Neutrophil (primary cell): ENCODE measurements at regions not wholly inside any gene's neighbourhood (a gene's known extent, or its start where the extent isn't known, plus 50 kb on each side); places are given as distances from the start of the nearest gene placed in this dataset.
"Not testable (repeated sequence)": the region's sequence is repeated elsewhere in the genome, so short reads cannot be mapped to it uniquely, and the experiment has no call there.

Experiments
- H3K27ac ChIP-seq: fragments of 200-600 bp; sonication (generic); 2 replicates; pipeline ENCODE4 v1.5.1; 2016; ENCODE audit warnings: mild to moderate bottlenecking, moderate library complexity
- H3K27me3 ChIP-seq: fragments of 200-600 bp; sonication (generic); 2 replicates; pipeline ENCODE4 v1.6.0; 2016; ENCODE audit warnings: mild to moderate bottlenecking
- H3K36me3 ChIP-seq: fragments of 200-600 bp; sonication (generic); 2 replicates; pipeline ENCODE4 v1.5.1; 2017
- H3K4me1 ChIP-seq, 2 experiments: fragments of 200-600 bp in 1 of 2; sonication (generic) in 1 of 2; 1 replicate in 1 of 2; 2 replicates in 1 of 2; pipeline versions ENCODE4 v1.5.1 to v1.6.1; 2013 to 2016; ENCODE audit warnings: low read depth in 1 of 2, low read length in 1 of 2, mild to moderate bottlenecking in 1 of 2, moderate library complexity in 1 of 2; ENCODE audit not compliant: control insufficient read depth in 1 of 2, insufficient read depth in 1 of 2
- H3K4me3 ChIP-seq, 2 experiments: fragments of 200-600 bp in 1 of 2; sonication (generic) in 1 of 2; 1 replicate in 1 of 2; 2 replicates in 1 of 2; pipeline ENCODE4 v1.5.1; 2013 to 2016; ENCODE audit warnings: low read depth in 1 of 2, low read length in 1 of 2, mild to moderate bottlenecking in 1 of 2, moderate library complexity in 1 of 2
- H3K9me3 ChIP-seq: fragments of 200-600 bp; sonication (generic); 2 replicates; pipeline ENCODE4 v1.5.1; 2016
- TF ChIP-seq, protein P1 (sequence below): fragments of 200-600 bp; sonication (generic); IDR thresholded peaks from 2 replicates; pipeline ENCODE4 v1.5.1; 2016; ENCODE audit warnings: antibody characterized with exemption

DNA sequence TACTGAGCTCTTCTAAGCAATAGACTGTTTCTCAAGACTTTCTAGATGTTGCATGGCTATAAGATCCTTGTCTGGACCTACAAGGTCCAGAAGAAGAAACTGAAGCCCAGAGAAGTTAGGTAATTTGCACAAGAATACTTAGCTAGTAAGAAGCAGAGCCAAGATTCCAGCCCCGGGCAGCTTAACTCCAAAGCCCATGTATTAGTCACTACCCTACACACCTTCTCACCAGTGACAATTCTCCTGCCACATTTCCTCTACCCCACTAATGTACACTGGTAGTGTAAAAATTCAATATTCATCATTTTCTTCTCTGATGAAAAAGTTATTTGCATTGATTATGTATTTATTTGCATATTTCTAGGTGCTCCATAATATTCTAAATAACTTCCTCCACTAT is 95.5 kb upstream of the CREB1 start:
- no peak overlapping the region for H3K27ac ChIP-seq
- TF ChIP-seq, protein P1, sequence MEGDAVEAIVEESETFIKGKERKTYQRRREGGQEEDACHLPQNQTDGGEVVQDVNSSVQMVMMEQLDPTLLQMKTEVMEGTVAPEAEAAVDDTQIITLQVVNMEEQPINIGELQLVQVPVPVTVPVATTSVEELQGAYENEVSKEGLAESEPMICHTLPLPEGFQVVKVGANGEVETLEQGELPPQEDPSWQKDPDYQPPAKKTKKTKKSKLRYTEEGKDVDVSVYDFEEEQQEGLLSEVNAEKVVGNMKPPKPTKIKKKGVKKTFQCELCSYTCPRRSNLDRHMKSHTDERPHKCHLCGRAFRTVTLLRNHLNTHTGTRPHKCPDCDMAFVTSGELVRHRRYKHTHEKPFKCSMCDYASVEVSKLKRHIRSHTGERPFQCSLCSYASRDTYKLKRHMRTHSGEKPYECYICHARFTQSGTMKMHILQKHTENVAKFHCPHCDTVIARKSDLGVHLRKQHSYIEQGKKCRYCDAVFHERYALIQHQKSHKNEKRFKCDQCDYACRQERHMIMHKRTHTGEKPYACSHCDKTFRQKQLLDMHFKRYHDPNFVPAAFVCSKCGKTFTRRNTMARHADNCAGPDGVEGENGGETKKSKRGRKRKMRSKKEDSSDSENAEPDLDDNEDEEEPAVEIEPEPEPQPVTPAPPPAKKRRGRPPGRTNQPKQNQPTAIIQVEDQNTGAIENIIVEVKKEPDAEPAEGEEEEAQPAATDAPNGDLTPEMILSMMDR: no peak
- no peaks in the 10 kb centered on the region for H3K36me3 ChIP-seq
- no peaks in the 10 kb centered on the region for H3K4me1 ChIP-seq
- no peaks in the 10 kb centered on the region for H3K9me3 ChIP-seq
- H3K27me3 ChIP-seq: no peaks in the 10 kb centered on the region
- no peak overlapping the region for H3K4me3 ChIP-seq

DNA sequence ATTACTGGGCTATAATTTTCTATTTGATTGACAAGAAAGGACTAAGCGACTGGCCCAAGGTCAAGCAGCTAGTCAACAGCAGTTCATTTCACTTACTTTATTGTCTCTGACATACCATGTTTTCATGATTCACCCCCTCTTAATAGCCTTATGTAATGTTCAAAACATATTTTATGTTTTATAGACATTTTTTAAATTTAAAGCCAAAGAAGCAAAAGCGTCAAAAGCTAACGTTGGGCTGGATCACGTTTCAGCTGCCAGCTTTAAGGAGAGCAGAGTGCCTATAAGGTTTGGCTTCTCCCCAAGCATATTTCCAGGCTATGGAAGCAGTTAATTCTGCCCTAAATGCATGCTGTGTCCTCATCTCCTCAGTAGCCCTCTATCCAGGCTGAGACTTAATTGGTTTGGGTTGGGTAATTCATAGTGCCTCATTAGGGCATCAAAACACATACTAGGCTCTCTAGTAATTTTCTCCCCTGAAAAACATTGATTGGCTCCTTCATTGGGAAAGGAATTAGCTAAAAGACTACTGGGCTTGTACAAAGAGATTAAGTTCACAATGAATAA is 94.8 kb upstream of the CREB1 start:
- TF ChIP-seq, protein P1: no peak
- Histone ChIP-seq H3K27ac (no peak overlapping the region), H3K27me3 (no peaks in the 10 kb centered on the region), H3K9me3 (no peaks in the 10 kb centered on the region), H3K36me3 (no peaks in the 10 kb centered on the region), H3K4me3 (no peak overlapping the region), H3K4me1 (no peaks in the 10 kb centered on the region)

DNA sequence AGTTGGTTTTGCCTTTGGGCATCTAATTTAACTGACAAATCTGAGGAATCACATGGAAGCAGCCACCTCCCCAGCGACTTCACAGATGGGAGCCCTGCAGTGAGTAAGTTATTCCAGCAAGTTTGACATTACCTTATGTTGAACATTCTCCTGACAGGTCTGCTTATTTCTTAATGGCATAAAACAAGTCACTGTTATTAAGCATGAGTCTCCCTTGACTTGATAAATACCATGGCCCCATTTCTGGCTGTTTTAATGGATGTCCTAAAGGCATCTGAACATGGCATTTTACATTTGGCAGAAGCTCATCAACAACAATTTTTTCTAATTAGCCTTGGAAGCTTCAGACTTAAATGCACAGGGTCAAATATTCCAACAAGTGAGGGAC is 92.6 kb upstream of the CREB1 start:
- H3K27ac ChIP-seq: no peak overlapping the region
- H3K9me3 ChIP-seq: no peaks in the 10 kb centered on the region
- no peaks in the 10 kb centered on the region for H3K4me1 ChIP-seq
- TF ChIP-seq, protein P1: no peak
- no peaks in the 10 kb centered on the region for H3K36me3 ChIP-seq
- H3K27me3 ChIP-seq: no peaks in the 10 kb centered on the region
- H3K4me3 ChIP-seq: no peak overlapping the region

DNA sequence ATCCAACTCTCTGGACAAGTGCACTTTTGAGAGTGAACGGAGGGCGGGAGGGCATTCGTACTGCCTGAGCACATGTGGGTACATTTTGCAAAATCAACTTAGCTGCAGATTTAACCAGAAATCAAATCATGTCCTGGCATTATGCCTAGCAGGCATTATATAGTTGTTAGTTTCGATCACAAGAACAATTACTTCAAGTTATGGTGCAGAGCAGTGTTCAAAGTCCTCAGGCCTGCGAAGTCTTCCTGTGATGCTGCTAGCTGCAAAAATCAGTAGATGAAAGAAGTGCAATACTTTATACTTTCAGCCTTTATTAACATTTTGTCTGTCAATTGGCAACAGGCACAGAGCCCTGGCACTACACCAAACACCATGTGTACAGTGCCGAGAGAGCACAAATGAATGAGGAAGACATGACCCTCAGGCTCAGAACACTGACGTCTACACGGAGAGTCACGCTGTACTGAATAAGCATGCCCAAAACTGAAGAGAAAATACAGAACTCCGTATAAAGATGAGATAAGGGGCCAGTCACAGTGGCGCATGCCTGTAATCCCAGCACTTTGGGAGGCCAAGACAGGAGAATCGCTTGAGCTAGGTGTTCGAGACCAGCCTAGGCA is 92.1 kb upstream of the CREB1 start:
- H3K27me3 ChIP-seq: no peaks in the 10 kb centered on the region
- H3K9me3 ChIP-seq: no peaks in the 10 kb centered on the region
- H3K27ac ChIP-seq: no peak overlapping the region
- no peaks in the 10 kb centered on the region for H3K4me1 ChIP-seq
- no peaks in the 10 kb centered on the region for H3K36me3 ChIP-seq
- TF ChIP-seq, protein P1: no peak
- no peak overlapping the region for H3K4me3 ChIP-seq

DNA sequence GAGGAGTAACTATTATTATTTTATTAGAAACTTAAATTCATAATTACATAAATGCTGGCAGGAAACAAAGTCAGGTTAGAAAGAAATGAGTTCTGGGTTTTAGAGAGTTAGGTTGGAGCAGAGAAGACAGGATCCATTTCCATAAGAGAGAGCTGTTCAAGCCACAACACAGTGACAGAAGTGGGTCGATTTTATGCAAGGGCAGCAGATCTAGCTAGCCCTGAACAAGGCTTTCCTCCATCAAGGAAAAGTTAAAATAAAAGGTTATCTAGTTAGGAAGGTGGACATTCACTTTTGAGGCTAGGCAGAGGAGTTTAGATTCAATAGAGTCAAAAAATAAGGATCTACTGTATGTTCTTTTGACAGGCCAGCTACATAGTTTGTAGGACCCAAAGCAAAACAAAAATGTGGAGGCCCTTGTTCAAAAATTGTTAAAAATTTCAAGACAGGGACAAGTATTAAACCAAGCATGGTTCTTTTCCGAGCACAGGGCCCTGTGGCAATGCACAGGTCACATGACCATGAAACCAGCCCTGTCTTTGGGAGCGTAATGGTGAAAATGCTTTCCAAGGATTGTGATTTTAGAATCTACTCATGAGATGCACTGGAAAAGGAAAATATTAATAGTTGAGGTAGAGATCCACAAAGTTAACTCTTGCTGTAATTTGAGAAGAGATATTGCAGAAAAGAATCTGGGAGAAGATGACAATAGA is 91.2 kb upstream of the CREB1 start:
- Histone ChIP-seq H3K4me3 (no peak overlapping the region), H3K9me3 (no peaks in the 10 kb centered on the region), H3K27me3 (no peaks in the 10 kb centered on the region), H3K36me3 (no peaks in the 10 kb centered on the region), H3K27ac (no peak overlapping the region), H3K4me1 (no peaks in the 10 kb centered on the region)
- TF ChIP-seq, protein P1: no peak

DNA sequence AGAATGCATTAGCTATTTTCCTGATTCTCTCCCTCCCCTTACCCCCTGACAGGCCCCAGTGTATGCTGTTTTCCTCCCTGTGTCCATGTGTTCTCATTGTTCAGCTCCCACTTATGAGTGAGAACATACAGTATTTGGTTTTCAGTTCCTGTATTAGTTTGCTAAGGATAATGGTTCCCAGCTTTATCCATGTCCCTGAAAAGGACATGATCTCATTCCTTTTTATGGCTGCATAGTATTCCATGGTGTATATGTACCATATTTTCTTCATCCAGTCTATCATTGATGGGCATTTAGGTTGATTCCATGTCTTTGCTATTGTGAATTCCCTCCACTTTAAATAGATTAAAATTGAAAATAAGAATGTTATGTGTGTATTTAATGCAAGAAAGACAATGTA is 89.9 kb upstream of the CREB1 start:
- H3K27me3 ChIP-seq, H3K4me3 ChIP-seq, H3K36me3 ChIP-seq, H3K9me3 ChIP-seq, H3K4me1 ChIP-seq, H3K27ac ChIP-seq: not testable (repeated sequence)
